HEK293 (cell line): ENCODE measurements at regions not wholly inside any gene's neighbourhood (a gene's known extent, or its start where the extent isn't known, plus 50 kb on each side); places are given as distances from the start of the nearest gene placed in this dataset.

Experiments
- CTCF ChIA-PET: fragments of 350-600 bp; formaldehyde crosslinking; extraction: SDS; loops from one replicate; lab custom pipeline; 2021; ENCODE audit warnings: antibody characterized with exemption; lab: Yijun Ruan, JAX
- POLR2A ChIA-PET: fragments of 300-600 bp; formaldehyde crosslinking; extraction: SDS; loops from one replicate; lab custom pipeline; 2020; ENCODE audit warnings: antibody characterized with exemption, inconsistent platforms; lab: Yijun Ruan, JAX
- H3K27ac ChIP-seq: fragments of 200-500 bp; sonication (Bioruptor generic); 2 replicates; pipeline ENCODE4 v1.5.1; 2014; ENCODE audit warnings: low read depth, low read length, control low read depth, inconsistent platforms; ENCODE audit errors: extremely low read depth
- H3K36me3 ChIP-seq, 2 experiments: fragments of 200-500 bp in 1 of 2; sonication (Bioruptor generic) in 1 of 2; 1 replicate in 1 of 2; 2 replicates in 1 of 2; pipeline ENCODE4 v1.5.1; 2014 to 2017; ENCODE audit warnings: inconsistent platforms in 2 of 2, low read length in 2 of 2; ENCODE audit not compliant: control insufficient read depth in 2 of 2, insufficient read depth in 1 of 2
- H3K4me1 ChIP-seq: fragments of 200-500 bp; sonication (Bioruptor generic); 2 replicates; pipeline ENCODE4 v1.5.1; 2014; ENCODE audit warnings: mild to moderate bottlenecking, low read length, inconsistent platforms; ENCODE audit not compliant: control insufficient read depth, insufficient read depth
- H3K4me3 ChIP-seq: 2 replicates; pipeline ENCODE4 v1.5.1; 2011; ENCODE audit warnings: low read depth, mild to moderate bottlenecking, control low read depth, low read length, moderate library complexity
- H3K9me3 ChIP-seq: fragments of 200-500 bp; sonication (Bioruptor generic); 2 replicates; pipeline ENCODE4 v1.5.1; 2014; ENCODE audit warnings: low read depth, low read length, inconsistent platforms; ENCODE audit not compliant: control insufficient read depth, insufficient read depth
- KLF9 ChIP-seq: fragments of 450-650 bp; formaldehyde crosslinking; IDR thresholded peaks from 2 replicates; pipeline ENCODE4 v1.5.1; 2016; ENCODE audit warnings: missing biosample characterization, missing genetic modification characterization, low read depth
- PRDM1 ChIP-seq: fragments of 450-650 bp; formaldehyde crosslinking; IDR thresholded peaks from 2 replicates; pipeline ENCODE4; 2016; ENCODE audit warnings: missing biosample characterization, missing genetic modification characterization
- TRIM28 ChIP-seq: IDR thresholded peaks from 2 replicates; pipeline ENCODE4 v1.6.1; 2011; ENCODE audit warnings: low read length, control low read depth, borderline replicate concordance
- ZBTB17 ChIP-seq: fragments of 450-650 bp; formaldehyde crosslinking; IDR thresholded peaks from 2 replicates; pipeline ENCODE4 v1.5.1; 2016; ENCODE audit warnings: missing biosample characterization, missing genetic modification characterization
- ZNF175 ChIP-seq: fragments of 450-650 bp; formaldehyde crosslinking; IDR thresholded peaks from 2 replicates; pipeline ENCODE4 v1.5.1; 2016; ENCODE audit warnings: missing biosample characterization, missing genetic modification characterization
- ZNF184 ChIP-seq: fragments of 450-650 bp; IDR thresholded peaks from 2 replicates; pipeline ENCODE4 v1.5.1; 2018; ENCODE audit warnings: missing biosample characterization, mild to moderate bottlenecking, missing genetic modification characterization
- ZNF2 ChIP-seq: fragments of 450-650 bp; formaldehyde crosslinking; IDR thresholded peaks from 2 replicates; pipeline ENCODE4 v1.5.1; 2016; ENCODE audit warnings: missing biosample characterization, missing genetic modification characterization
- ZNF335 ChIP-seq: fragments of 450-650 bp; formaldehyde crosslinking; conservative IDR thresholded peaks from 2 replicates; pipeline ENCODE4 v1.5.1; 2016; ENCODE audit warnings: missing biosample characterization, missing genetic modification characterization
- ZNF394 ChIP-seq: fragments of 450-650 bp; formaldehyde crosslinking; IDR thresholded peaks from 2 replicates; pipeline ENCODE4 v1.5.1; 2016; ENCODE audit warnings: missing biosample characterization, missing genetic modification characterization, mild to moderate bottlenecking, moderate library complexity, borderline replicate concordance
- ZNF501 ChIP-seq: fragments of 450-650 bp; formaldehyde crosslinking; IDR thresholded peaks from 2 replicates; pipeline ENCODE4 v1.5.1; 2016; ENCODE audit warnings: missing biosample characterization, missing genetic modification characterization
- ZNF596 ChIP-seq: fragments of 450-650 bp; IDR thresholded peaks from 2 replicates; pipeline ENCODE4 v1.5.0; 2018; ENCODE audit warnings: missing biosample characterization, mild to moderate bottlenecking, missing genetic modification characterization, moderate library complexity
- ZNF610 ChIP-seq: fragments of 450-650 bp; formaldehyde crosslinking; IDR thresholded peaks from 2 replicates; pipeline ENCODE4 v1.5.1; 2016; ENCODE audit warnings: missing biosample characterization, missing genetic modification characterization, borderline replicate concordance
- ZNF654 ChIP-seq: fragments of 450-650 bp; formaldehyde crosslinking; IDR thresholded peaks from 2 replicates; pipeline ENCODE4 v1.5.1; 2016; ENCODE audit warnings: low read depth, missing biosample characterization, missing genetic modification characterization
- ZNF768 ChIP-seq: fragments of 450-650 bp; formaldehyde crosslinking; IDR thresholded peaks from 2 replicates; pipeline ENCODE4 v1.5.1; 2018; ENCODE audit warnings: missing biosample characterization, mild to moderate bottlenecking, missing genetic modification characterization
- ZSCAN16 ChIP-seq: fragments of 450-650 bp; formaldehyde crosslinking; IDR thresholded peaks from 2 replicates; pipeline ENCODE4 v1.5.1; 2016; ENCODE audit warnings: missing biosample characterization, missing genetic modification characterization
- TF ChIP-seq, protein P1 (sequence below): fragments of 450-650 bp; formaldehyde crosslinking; IDR thresholded peaks from 2 replicates; pipeline ENCODE4 v1.5.1; 2017; ENCODE audit warnings: missing biosample characterization, missing genetic modification characterization
- TF ChIP-seq, protein P2 (sequence below): fragments of 450-650 bp; formaldehyde crosslinking; IDR thresholded peaks from 2 replicates; pipeline ENCODE4 v1.5.1; 2016; ENCODE audit warnings: missing biosample characterization, missing genetic modification characterization
- TF ChIP-seq, protein P3 (sequence below): fragments of 450-650 bp; formaldehyde crosslinking; IDR thresholded peaks from 2 replicates; pipeline ENCODE4 v1.5.1; 2016; ENCODE audit warnings: missing biosample characterization, missing genetic modification characterization
- TF ChIP-seq, protein P4 (sequence below): fragments of 450-650 bp; formaldehyde crosslinking; IDR thresholded peaks from 2 replicates; pipeline ENCODE4 v1.5.1; 2016; ENCODE audit warnings: missing biosample characterization, missing genetic modification characterization
- TF ChIP-seq, protein P5 (sequence below): fragments of 450-650 bp; formaldehyde crosslinking; IDR thresholded peaks from 2 replicates; pipeline ENCODE4 v1.5.1; 2016; ENCODE audit warnings: missing biosample characterization, missing genetic modification characterization

DNA sequence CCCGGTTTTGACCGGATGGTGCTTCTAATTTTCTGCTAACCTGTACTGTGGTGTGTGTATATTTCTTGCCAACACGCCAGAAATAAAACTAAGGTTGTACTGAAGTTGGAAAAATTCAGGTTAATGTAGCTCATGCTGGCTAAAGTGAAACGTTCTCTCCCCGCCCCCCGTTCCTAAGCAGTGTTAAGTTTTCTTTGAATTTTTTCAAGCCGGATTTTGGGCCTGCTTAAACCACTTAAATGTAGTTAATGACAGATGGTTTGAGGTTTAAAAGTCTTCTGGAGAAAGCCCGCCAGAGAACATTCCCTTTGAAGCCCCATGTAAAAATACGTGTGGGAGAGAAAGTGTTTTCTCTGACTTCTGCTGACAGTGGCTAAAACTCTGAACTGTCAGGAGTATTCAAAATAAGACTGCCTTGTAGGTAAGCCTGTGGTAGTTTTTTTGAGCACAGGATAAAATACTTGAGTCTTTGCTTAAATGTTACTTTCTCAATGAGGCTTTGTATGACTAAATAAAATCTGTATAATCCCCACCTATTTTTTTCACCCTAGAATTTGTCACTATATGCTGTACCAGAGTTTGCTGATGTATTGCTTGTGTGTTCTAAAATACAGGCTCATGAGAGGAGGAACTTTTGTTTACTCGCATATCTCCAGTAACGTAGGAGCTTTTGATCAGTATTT lies 101.3 kb downstream of the OR2B2 start:
- Histone ChIP-seq H3K27ac (no peak overlapping the region), H3K4me3 (peak overlapping the region; percentile 87), H3K9me3 (no peaks in the 10 kb centered on the region), H3K4me1 (peaks cover 5% of the 10 kb centered on the region; the same call in 1 of the 2 replicates), H3K36me3 (no peaks in the 10 kb centered on the region)
- ChIA-PET CTCF (interaction anchor here (0.6 to 2.0 kb wide), 6 partner anchors 25 to 840 kb away, joined by 3 to 8 read pairs (median 6); a partner anchor contains a TSS), POLR2A (interaction anchor here (0.6 to 7.5 kb wide), 21 partner anchors 9 to 1779 kb away, joined by 3 to 220 read pairs (median 6); a partner anchor contains a TSS)
- TF ChIP-seq TRIM28 (no peak), ZNF335 (0 out of 2 replicates have a peak, but pooled peaks have one; percentile 6), PRDM1 (tag by site-specific recombination) (peak; percentile 40; the same call in 1 of the 2 replicates), ZNF768 (tag by site-specific recombination) (no peak), ZSCAN16 (tag by site-specific recombination) (no peak), ZNF175 (tag by site-specific recombination) (no peak)
- TF ChIP-seq, protein P1, sequence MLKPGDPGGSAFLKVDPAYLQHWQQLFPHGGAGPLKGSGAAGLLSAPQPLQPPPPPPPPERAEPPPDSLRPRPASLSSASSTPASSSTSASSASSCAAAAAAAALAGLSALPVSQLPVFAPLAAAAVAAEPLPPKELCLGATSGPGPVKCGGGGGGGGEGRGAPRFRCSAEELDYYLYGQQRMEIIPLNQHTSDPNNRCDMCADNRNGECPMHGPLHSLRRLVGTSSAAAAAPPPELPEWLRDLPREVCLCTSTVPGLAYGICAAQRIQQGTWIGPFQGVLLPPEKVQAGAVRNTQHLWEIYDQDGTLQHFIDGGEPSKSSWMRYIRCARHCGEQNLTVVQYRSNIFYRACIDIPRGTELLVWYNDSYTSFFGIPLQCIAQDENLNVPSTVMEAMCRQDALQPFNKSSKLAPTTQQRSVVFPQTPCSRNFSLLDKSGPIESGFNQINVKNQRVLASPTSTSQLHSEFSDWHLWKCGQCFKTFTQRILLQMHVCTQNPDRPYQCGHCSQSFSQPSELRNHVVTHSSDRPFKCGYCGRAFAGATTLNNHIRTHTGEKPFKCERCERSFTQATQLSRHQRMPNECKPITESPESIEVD (tag by site-specific recombination): peak; percentile 31; the same call in 1 of the 2 replicates

DNA sequence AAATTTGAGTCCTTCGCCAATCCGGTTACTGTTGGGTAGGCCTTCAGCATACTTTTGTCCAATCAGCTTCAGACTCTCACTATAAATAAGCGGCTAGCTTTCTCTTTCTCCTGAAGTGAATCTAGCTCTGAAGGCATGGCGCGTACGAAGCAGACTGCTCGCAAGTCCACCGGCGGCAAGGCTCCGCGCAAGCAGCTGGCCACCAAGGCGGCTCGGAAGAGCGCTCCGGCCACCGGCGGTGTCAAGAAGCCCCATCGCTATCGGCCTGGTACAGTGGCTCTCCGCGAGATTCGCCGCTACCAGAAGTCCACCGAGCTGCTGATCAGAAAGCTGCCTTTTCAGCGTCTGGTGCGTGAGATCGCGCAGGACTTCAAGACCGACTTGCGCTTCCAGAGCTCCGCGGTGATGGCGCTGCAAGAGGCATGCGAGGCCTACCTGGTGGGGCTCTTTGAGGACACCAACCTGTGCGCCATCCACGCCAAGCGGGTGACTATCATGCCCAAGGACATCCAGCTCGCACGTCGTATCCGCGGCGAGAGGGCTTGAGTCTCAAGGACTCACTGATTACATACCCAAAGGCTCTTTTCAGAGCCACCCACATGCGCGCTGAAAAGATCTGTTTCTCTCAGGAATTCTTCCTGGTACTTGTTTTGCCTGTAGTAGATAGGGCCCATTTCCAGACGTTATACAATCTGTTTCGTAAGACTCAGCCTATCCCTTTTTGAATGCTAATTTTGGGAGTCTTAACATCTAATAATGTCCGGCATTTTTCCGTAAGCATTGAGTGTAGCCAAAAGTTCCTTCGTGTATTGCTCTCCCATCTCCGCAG lies 102.0 kb downstream of the OR2B2 start:
- no peaks in the 10 kb centered on the region for H3K9me3 ChIP-seq
- peak overlapping the region; percentile 77 for H3K27ac ChIP-seq
- H3K36me3 ChIP-seq: no peaks in the 10 kb centered on the region
- H3K4me3 ChIP-seq: peak overlapping the region; percentile 87
- POLR2A ChIA-PET: interaction anchor here (0.5 to 7.5 kb wide), 33 partner anchors 9 to 1784 kb away, joined by 3 to 220 read pairs (median 4); partner anchors contain the start of gene ZSCAN31
- H3K4me1 ChIP-seq: peaks cover 5% of the 10 kb centered on the region; the same call in 1 of the 2 replicates
- CTCF ChIA-PET: interaction anchor here (0.6 to 5.0 kb wide), 6 partner anchors 13 to 87 kb away, joined by 3 to 31 read pairs (median 4); a partner anchor contains a TSS
- TF ChIP-seq ZNF394: no peak; the same call in 1 of the 2 replicates
- TF ChIP-seq ZNF2 (tag by site-specific recombination): peak; percentile 30; the same call in 1 of the 2 replicates
- TF ChIP-seq ZNF184: no peak
- no peak for TF ChIP-seq ZNF610 (tag by site-specific recombination)
- TF ChIP-seq, protein P2, sequence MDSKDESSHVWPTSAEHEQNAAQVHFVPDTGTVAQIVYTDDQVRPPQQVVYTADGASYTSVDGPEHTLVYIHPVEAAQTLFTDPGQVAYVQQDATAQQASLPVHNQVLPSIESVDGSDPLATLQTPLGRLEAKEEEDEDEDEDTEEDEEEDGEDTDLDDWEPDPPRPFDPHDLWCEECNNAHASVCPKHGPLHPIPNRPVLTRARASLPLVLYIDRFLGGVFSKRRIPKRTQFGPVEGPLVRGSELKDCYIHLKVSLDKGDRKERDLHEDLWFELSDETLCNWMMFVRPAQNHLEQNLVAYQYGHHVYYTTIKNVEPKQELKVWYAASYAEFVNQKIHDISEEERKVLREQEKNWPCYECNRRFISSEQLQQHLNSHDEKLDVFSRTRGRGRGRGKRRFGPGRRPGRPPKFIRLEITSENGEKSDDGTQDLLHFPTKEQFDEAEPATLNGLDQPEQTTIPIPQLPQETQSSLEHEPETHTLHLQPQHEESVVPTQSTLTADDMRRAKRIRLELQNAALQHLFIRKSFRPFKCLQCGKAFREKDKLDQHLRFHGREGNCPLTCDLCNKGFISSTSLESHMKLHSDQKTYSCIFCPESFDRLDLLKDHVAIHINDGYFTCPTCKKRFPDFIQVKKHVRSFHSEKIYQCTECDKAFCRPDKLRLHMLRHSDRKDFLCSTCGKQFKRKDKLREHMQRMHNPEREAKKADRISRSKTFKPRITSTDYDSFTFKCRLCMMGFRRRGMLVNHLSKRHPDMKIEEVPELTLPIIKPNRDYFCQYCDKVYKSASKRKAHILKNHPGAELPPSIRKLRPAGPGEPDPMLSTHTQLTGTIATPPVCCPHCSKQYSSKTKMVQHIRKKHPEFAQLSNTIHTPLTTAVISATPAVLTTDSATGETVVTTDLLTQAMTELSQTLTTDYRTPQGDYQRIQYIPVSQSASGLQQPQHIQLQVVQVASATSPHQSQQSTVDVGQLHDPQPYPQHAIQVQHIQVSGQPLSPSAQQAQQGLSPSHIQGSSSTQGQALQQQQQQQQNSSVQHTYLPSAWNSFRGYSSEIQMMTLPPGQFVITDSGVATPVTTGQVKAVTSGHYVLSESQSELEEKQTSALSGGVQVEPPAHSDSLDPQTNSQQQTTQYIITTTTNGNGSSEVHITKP (tag by site-specific recombination): no peak
- no peak for TF ChIP-seq KLF9
- TF ChIP-seq ZNF501 (tag by site-specific recombination): peak; percentile 78
- no peak for TF ChIP-seq ZNF596 (tag by site-specific recombination)
- TF ChIP-seq, protein P3, sequence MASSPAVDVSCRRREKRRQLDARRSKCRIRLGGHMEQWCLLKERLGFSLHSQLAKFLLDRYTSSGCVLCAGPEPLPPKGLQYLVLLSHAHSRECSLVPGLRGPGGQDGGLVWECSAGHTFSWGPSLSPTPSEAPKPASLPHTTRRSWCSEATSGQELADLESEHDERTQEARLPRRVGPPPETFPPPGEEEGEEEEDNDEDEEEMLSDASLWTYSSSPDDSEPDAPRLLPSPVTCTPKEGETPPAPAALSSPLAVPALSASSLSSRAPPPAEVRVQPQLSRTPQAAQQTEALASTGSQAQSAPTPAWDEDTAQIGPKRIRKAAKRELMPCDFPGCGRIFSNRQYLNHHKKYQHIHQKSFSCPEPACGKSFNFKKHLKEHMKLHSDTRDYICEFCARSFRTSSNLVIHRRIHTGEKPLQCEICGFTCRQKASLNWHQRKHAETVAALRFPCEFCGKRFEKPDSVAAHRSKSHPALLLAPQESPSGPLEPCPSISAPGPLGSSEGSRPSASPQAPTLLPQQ (tag by site-specific recombination): 0 out of 2 replicates have a peak, but pooled peaks have one; percentile 15
- TF ChIP-seq, protein P4, sequence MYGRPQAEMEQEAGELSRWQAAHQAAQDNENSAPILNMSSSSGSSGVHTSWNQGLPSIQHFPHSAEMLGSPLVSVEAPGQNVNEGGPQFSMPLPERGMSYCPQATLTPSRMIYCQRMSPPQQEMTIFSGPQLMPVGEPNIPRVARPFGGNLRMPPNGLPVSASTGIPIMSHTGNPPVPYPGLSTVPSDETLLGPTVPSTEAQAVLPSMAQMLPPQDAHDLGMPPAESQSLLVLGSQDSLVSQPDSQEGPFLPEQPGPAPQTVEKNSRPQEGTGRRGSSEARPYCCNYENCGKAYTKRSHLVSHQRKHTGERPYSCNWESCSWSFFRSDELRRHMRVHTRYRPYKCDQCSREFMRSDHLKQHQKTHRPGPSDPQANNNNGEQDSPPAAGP: no peak
- TF ChIP-seq ZNF654: no peak
- TF ChIP-seq, protein P5, sequence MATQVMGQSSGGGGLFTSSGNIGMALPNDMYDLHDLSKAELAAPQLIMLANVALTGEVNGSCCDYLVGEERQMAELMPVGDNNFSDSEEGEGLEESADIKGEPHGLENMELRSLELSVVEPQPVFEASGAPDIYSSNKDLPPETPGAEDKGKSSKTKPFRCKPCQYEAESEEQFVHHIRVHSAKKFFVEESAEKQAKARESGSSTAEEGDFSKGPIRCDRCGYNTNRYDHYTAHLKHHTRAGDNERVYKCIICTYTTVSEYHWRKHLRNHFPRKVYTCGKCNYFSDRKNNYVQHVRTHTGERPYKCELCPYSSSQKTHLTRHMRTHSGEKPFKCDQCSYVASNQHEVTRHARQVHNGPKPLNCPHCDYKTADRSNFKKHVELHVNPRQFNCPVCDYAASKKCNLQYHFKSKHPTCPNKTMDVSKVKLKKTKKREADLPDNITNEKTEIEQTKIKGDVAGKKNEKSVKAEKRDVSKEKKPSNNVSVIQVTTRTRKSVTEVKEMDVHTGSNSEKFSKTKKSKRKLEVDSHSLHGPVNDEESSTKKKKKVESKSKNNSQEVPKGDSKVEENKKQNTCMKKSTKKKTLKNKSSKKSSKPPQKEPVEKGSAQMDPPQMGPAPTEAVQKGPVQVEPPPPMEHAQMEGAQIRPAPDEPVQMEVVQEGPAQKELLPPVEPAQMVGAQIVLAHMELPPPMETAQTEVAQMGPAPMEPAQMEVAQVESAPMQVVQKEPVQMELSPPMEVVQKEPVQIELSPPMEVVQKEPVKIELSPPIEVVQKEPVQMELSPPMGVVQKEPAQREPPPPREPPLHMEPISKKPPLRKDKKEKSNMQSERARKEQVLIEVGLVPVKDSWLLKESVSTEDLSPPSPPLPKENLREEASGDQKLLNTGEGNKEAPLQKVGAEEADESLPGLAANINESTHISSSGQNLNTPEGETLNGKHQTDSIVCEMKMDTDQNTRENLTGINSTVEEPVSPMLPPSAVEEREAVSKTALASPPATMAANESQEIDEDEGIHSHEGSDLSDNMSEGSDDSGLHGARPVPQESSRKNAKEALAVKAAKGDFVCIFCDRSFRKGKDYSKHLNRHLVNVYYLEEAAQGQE (tag by site-specific recombination): no peak
- TF ChIP-seq ZBTB17: peak; percentile 78
